NB4 (cell line): ENCODE measurements at regions not wholly inside any gene's neighbourhood (a gene's known extent, or its start where the extent isn't known, plus 50 kb on each side); places are given as distances from the start of the nearest gene placed in this dataset.

Source experiments
- CTCF ChIP-seq: IDR thresholded peaks from one replicate; pipeline ENCODE4 v1.5.1; 2012; ENCODE audit warnings: low read depth, low read length
- POLR2A ChIP-seq: IDR thresholded peaks from 2 replicates; pipeline ENCODE4 v1.6.1; 2011; ENCODE audit warnings: mild to moderate bottlenecking; ENCODE audit not compliant: insufficient read length; ENCODE audit errors: extremely low read depth

- no peak for TF ChIP-seq CTCF
- no peak for TF ChIP-seq POLR2A
Observed at GRCh38 chr6:121531658-121532169, 96.3 kb downstream of the GJA1 start.
